ENCODE measurements at regions not wholly inside any gene's neighbourhood (a gene's known extent, or its start where the extent isn't known, plus 50 kb on each side); places are given as distances from the start of the nearest gene placed in this dataset.

- TF ChIP-seq CTCF (IDR thresholded peaks at IDR 0.05 in 4 of 5, conservative IDR thresholded peaks at IDR 0.05 in 1 of 5) = no peak
- no peak for TF ChIP-seq POLR2A (IDR thresholded peaks at IDR 0.05)
These were observed 521.3 kb downstream of the TUSC7 start for GRCh38 chr3:117230924-117231323.

Measured in gastrocnemius medialis (tissue), 4 donors.